Adrenal gland (tissue), 9 donors: ENCODE measurements at regions not wholly inside any gene's neighbourhood (a gene's known extent, or its start where the extent isn't known, plus 50 kb on each side); places are given as distances from the start of the nearest gene placed in this dataset.

Experiments
- DNase-seq, 7 donors: peaks; one replicate each; pipeline ENCODE4 v3.0.0-alpha.2; 2019 to 2020
- H3K27ac ChIP-seq, 5 donors: fragments of 200-600 bp; sonication (generic) in 4 of 5; 1 replicate in 3 of 5; 2 replicates in 2 of 5; pipeline versions ENCODE4 v1.5.1 to v1.8.0; 2016 to 2020; ENCODE audit warnings: mild to moderate bottlenecking in 1 of 5
- H3K27me3 ChIP-seq: fragments of 200-600 bp; 2 replicates; pipeline ENCODE4 v1.8.0; 2021
- H3K36me3 ChIP-seq, 2 donors: fragments of 200-600 bp; replicated peaks in 1 of 2; 1 replicate in 1 of 2; 2 replicates in 1 of 2; pipeline versions ENCODE4 v1.5.1 to v1.8.0; 2018 to 2022
- H3K4me1 ChIP-seq, 2 donors: fragments of 200-600 bp; replicated peaks in 1 of 2; 1 replicate in 1 of 2; 2 replicates in 1 of 2; pipeline versions ENCODE4 v1.5.1 to v1.8.0; 2018 to 2021
- H3K4me3 ChIP-seq, 4 donors: fragments of 200-600 bp; sonication (generic) in 3 of 4; one replicate each; pipeline ENCODE4 v1.5.1; 2016 to 2018
- H3K9me3 ChIP-seq, 3 donors: fragments of 200-600 bp; sonication (generic) in 1 of 3; replicated peaks in 1 of 3; 1 replicate in 2 of 3; 2 replicates in 1 of 3; pipeline versions ENCODE4 v1.5.1 to v1.8.0; 2016 to 2021
- POLR2A ChIP-seq, 2 donors: fragments of 450-650 bp; IDR thresholded peaks; one replicate each; pipeline ENCODE4 v1.6.1; 2017; ENCODE audit warnings: antibody characterized with exemption in 2 of 2, mild to moderate bottlenecking in 2 of 2, moderate library complexity in 1 of 2
- whole genome bisulfite sequencing, 4 donors: extraction: QIAGEN DNeasy Blood & Tissue Kit in 2 of 4; methylation state at CpG; one replicate each; pipeline versions ENCODE4 v1.1.5 to v1.1.7; 2013 to 2017; 5-methylcytosine and 5-hydroxymethylcytosine counted together
- intact Hi-C, 2 donors: fragments of 100-400 bp; cut with DNase I; formaldehyde crosslinking; loops; one replicate each; pipeline versions ENCODE4 v1.14.1 to v1.15.0; 2022 to 2023
- TF ChIP-seq, protein P1 (sequence below), 6 experiments: fragments of 450-650 bp in 4 of 6; fragments of 200-600 bp in 2 of 6; sonication (generic) in 1 of 6; IDR thresholded peaks; 1 replicate in 5 of 6; 2 replicates in 1 of 6; pipeline versions ENCODE4 v1.5.1 to v1.8.0; 2016 to 2021; ENCODE audit warnings: antibody characterized with exemption in 6 of 6, mild to moderate bottlenecking in 2 of 6, moderate library complexity in 1 of 6
- donor health status: healthy with polysubstance abuse.
- donor health status: Bipolar disorder and iron deficiency.
- donor health status: DM: yes; HTN: yes; CAD: no.
- donor health status: DM: no; HTN: no; CAD: no.
- donor health status: DM: no; HTN: no; CAD: no.

GRCh38 chrX:39605183-39605582 lies 492.6 kb downstream of the BCOR start:
- no peak for DNase-seq
- WGBS, 4 donors, result 66 to 87% (median 81%) methylated on average over 2 to 3 of the region's 3 CpGs
- no peaks in the 10 kb centered on the region for H3K36me3 ChIP-seq
- no peaks in the 10 kb centered on the region for H3K9me3 ChIP-seq
- no peak overlapping the region for H3K4me3 ChIP-seq
- H3K4me1 ChIP-seq, result no peaks in the 10 kb centered on the region
- no peak overlapping the region for H3K27ac ChIP-seq
- intact Hi-C loops, result no loop called here
- no peak for TF ChIP-seq POLR2A (IDR thresholded peaks at IDR 0.05)
- TF ChIP-seq, protein P1, sequence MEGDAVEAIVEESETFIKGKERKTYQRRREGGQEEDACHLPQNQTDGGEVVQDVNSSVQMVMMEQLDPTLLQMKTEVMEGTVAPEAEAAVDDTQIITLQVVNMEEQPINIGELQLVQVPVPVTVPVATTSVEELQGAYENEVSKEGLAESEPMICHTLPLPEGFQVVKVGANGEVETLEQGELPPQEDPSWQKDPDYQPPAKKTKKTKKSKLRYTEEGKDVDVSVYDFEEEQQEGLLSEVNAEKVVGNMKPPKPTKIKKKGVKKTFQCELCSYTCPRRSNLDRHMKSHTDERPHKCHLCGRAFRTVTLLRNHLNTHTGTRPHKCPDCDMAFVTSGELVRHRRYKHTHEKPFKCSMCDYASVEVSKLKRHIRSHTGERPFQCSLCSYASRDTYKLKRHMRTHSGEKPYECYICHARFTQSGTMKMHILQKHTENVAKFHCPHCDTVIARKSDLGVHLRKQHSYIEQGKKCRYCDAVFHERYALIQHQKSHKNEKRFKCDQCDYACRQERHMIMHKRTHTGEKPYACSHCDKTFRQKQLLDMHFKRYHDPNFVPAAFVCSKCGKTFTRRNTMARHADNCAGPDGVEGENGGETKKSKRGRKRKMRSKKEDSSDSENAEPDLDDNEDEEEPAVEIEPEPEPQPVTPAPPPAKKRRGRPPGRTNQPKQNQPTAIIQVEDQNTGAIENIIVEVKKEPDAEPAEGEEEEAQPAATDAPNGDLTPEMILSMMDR (IDR thresholded peaks at IDR 0.05), result no peak
- peaks cover 7% of the 10 kb centered on the region for H3K27me3 ChIP-seq

DNA sequence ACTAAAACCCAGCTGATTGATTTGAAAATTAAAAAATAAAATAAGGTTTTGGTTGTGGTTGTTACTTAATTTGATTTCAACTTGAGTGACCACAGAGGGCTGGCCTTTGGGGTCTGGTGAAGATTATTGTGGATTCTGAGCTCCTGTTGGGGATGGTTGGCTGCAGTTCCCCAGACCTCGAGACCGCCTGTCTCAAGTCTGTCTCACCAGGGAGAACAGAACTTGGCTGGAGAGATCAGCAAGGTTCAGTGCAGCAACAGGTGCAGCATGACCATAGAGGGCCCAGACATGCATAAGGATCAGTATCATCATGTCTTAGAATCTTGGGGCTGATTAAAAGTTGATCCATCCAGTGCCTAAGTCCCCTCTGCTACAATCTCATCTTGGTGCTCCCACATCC lies 491.9 kb downstream of the BCOR start:
- Histone ChIP-seq H3K27me3 (peaks cover 13% of the 10 kb centered on the region), H3K4me3 (no peak overlapping the region), H3K27ac (no peak overlapping the region), H3K4me1 (no peaks in the 10 kb centered on the region), H3K9me3 (no peaks in the 10 kb centered on the region), H3K36me3 (no peaks in the 10 kb centered on the region)
- 74 to 93% methylated on average over 2 of the region's 2 CpGs; no CpG with 5 or more reads in 2 of the 4 donors for WGBS, 4 donors
- TF ChIP-seq, protein P1 (IDR thresholded peaks at IDR 0.05), result no peak
- no peak for TF ChIP-seq POLR2A (IDR thresholded peaks at IDR 0.05)
- intact Hi-C loops, result no loop called here
- DNase-seq, result no peak

DNA sequence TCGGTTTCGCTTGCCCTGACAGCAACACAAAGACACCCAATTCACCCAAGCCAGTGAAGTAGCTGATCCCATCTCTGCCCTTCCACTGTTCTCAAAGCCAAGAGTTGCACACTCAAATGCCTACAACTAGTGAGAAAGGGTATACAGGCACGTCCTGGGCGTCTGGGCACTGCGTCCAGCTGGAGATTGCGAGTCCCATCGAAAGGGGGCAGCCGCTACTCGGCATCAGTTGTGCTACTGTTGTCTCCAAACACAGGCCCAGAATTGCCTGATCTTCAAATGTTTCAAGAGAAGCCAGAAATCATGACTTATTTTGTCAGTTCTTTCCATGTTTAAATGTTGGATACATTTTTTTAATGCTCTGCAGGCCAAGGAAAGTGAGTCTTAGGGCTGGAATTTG lies 487.8 kb downstream of the BCOR start:
- Histone ChIP-seq H3K4me1 (no peaks in the 10 kb centered on the region), H3K36me3 (no peaks in the 10 kb centered on the region), H3K27ac (no peak overlapping the region), H3K4me3 (no peak overlapping the region), H3K27me3 (peaks cover 44% of the 10 kb centered on the region), H3K9me3 (no peaks in the 10 kb centered on the region)
- no peak for DNase-seq
- 73 to 100% (median 91%) methylated on average over 2 to 9 of the region's 9 CpGs for WGBS, 4 donors
- TF ChIP-seq POLR2A (IDR thresholded peaks at IDR 0.05), result no peak
- TF ChIP-seq, protein P1 (IDR thresholded peaks at IDR 0.05), result no peak
- intact Hi-C loops, result no loop called here

DNA sequence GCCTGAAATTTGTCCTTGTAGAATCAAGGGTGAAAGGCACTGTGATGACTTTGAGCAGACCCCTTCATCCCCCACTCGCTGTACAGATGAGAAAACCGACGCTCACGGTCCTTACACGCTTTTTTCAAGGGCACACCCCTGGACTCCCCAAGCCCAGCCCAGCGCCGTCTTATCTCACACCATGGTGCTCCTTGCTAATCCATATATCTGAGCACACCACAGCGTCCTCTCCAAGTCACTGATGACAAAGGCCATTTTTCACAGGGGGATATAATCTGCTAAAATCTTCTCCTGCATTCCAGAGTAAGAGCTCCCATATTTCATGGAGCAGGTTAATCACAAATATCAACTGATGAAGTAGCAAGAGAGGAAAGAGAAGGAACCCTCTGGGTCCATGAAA lies 486.3 kb downstream of the BCOR start:
- DNase-seq, result no peak
- Histone ChIP-seq H3K36me3 (no peaks in the 10 kb centered on the region), H3K27me3 (peaks cover 45% of the 10 kb centered on the region), H3K4me3 (no peak overlapping the region), H3K27ac (no peak overlapping the region), H3K9me3 (no peaks in the 10 kb centered on the region), H3K4me1 (no peaks in the 10 kb centered on the region)
- TF ChIP-seq, protein P1 (IDR thresholded peaks at IDR 0.05), result no peak
- no peak for TF ChIP-seq POLR2A (IDR thresholded peaks at IDR 0.05)
- intact Hi-C loops, result no loop called here
- WGBS, 4 donors, result 78 to 93% (median 86%) methylated on average over 3 to 8 of the region's 8 CpGs
